ENCODE measurements at regions not wholly inside any gene's neighbourhood (a gene's known extent, or its start where the extent isn't known, plus 50 kb on each side); places are given as distances from the start of the nearest gene placed in this dataset.
"Not testable (repeated sequence)": the region's sequence is repeated elsewhere in the genome, so short reads cannot be mapped to it uniquely, and the experiment has no call there.

DNA sequence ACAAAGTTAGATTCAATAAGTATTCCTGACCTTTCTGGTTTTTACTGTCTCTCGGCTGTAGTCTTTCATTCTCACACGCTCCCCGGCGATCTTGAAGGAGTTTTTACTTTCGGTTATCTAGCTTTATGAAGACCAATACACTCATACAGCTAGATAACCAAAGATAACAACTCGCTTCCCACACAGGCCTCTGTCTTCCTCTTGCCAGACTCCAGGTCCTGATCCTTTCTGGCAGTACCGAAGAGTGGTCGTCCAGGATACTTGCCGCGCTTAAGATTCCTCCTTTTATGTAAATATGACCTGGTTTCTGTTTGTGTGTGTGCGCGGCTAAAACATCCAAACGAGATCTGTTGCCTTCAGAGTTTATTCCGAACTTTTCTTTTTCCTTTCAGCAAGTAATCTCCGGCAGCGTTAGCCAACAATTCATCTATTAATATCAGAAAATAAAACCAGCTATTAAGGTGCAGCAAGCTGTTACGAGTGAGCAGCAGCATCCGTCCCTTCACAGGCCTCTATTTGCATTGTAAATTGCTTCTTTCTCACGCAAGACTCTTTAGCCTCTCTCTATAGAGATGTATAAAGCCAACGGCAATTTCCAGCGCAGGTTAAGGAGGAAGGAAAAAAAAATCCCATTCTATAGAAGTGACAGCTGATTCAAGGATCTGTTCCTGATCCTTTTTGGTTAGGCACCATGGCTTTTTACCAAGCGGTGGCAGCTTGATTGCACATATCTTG is 216.1 kb downstream of the MEF2C start:
- DNase-seq = no peak

DNA sequence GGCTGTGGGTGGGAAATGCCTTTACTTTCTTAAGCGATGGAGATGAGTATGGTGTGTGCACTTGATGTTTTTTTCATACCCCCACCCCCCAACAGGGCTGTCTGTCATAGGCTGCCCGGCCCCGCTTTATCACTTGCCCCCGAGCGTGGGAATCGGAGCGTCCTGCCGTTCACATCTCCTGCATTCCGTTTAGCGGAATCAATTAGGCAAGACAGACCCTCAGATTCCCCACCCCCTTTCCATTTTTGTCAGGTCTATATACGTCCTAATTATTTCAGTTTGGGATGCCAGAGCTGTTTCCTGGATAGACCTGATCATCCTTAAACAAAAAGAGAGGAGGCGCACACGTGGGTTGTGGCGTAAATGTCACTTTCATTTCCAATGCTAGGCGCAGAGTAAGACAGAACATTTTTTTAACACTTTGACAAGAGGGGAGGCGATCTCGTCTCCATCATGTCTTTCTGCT is 217.2 kb downstream of the MEF2C start:
- no peak for DNase-seq

DNA sequence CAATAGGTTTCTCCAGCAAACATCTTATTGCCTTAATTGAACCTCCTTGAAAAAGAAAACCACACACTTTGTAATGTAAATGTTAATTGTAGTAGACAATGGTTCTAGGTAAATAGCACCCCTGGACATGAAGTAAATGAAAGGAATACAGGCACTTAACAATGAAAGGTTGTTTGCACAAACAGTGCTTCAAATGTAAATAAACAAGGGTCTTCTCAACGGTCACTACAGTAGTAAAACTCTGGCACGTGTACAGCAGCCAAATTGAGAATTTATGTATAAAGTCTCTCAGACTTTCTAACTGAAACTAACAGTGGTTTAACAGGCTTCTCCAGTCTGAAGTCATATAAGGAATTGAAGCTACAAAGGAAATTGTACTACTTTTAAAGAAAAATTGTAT is 218.3 kb downstream of the MEF2C start:
- no peak for DNase-seq

DNA sequence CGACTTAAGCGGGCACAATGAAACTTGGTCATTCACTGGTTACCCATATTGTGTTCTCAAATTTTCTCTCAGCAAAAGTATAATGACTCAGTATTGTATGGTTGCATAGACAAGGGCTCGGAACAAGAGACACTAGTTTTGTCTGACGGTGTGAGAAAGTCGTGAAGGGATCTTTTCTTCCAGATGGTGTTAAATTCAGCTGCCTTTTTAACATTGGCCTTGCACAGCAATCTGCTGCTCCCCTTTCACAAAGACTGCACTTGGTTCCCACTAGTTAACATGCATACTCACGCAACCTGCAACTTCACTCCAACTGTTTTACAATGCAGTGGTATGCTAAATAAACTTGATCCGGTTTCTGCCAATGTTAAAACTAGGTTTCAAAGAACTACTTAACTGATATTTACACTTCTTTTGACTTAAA is 219.2 kb downstream of the MEF2C start:
- no peak for DNase-seq

DNA sequence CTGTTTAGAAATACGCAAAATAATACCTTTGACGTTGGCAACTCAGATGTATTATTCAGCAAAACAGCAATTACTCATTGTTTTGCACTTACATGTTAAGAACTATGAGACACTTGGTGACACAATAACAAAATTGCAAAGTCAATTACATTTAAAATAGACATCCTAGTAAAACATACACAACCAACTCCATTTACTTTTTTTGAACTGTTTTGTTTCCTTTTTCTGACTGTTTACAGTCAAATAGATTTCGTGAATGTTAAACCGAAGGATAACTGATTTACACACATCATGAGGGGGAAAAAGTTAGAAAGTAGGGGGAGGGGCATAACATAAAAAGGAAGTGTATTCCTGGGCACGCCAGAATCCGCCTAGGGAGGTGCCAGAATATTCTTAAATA is 220.1 kb downstream of the MEF2C start:
- DNase-seq = no peak

DNA sequence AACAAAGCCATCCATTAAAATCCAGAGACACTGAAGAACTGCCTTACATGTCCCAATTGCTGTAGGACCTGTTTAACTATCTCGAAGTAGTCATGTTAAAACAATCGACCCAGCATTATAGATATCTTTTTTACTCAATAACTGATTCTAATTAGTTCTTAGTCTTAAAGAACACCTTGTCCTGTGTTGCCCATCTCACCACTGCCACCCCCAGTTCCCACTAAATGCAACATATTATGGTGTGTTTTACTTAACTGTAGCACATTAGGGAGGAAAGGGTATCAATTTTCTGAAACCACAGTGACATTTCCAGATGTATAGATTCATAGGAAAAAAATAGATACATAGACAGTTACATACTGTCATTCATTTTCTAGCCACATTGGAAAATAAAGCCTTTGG is 221.2 kb downstream of the MEF2C start:
- DNase-seq = no peak

DNA sequence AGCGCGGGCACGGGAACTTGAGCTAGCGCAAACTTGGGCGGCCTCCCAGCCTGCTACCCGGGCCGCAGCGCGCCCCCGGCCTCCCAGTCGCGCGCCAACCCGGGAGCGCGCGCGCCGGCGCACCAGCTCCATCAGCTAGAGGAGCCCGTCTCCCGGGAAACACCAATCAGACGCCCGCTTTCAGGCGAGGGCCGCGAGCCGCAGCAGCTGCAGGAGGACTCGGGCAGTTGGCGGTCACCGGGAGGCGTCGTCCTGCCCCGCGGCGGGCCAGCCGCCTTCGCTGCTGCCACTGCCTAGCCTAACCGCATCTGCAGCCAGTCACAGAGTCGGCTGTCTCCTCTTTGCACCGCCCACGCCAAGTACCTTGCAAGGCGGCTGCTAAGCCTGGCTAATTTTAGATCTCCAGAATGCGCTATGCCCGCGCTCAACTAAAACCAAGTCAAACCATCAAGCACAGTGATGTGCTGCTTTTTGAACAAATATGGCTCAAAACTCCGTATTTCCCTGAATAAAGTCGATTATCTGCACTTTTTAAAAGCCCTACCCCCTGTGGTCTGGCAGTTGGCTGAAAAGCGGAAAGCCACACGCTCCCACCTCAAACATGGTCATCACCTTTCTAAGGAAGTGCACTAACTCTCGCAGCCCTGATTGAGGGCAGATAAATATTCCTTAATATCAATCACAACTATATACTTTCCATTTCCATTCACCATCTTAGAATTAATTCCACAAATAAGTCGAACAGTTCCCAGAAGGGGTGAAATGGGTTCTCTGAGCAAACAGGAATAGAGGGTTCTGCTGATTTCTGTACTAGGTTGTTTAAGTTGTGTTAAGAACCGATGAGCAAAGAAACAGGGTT is 221.8 kb downstream of the MEF2C start:
- DNase-seq = peak; percentile 93

DNA sequence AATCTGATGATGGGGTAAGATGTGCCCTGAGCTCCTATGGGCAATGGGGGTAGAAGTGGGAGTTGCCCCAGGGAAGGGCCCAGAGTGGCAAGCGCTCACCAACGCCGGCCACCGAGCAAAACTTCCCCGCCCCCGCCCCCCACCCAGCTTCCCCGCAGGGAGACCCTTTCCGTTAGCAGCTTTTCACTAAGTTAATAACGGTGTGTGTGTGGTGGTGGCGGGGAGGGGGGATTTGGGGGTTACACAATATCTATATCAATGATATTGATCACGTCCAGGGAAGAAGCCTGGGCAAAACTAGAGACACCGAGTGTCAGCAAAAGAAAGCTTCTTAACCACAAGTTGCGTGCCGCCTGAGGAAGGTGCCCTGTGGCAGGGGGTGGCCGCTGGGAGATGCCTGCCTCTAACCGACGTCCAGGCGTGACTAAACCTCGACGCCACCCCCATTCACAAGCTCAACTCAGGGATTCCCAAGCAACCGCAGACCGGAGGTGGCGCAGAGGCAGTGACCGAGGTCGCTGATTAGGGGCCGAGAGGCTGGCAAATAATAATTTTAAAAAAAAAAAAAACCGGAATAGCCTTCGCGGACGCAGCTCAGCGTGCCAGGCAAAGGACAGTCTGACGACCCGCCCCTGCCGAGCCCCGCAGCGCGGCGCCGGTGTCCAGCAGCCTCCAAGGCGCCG is 222.6 kb downstream of the MEF2C start:
- DNase-seq = peak; percentile 67

DNA sequence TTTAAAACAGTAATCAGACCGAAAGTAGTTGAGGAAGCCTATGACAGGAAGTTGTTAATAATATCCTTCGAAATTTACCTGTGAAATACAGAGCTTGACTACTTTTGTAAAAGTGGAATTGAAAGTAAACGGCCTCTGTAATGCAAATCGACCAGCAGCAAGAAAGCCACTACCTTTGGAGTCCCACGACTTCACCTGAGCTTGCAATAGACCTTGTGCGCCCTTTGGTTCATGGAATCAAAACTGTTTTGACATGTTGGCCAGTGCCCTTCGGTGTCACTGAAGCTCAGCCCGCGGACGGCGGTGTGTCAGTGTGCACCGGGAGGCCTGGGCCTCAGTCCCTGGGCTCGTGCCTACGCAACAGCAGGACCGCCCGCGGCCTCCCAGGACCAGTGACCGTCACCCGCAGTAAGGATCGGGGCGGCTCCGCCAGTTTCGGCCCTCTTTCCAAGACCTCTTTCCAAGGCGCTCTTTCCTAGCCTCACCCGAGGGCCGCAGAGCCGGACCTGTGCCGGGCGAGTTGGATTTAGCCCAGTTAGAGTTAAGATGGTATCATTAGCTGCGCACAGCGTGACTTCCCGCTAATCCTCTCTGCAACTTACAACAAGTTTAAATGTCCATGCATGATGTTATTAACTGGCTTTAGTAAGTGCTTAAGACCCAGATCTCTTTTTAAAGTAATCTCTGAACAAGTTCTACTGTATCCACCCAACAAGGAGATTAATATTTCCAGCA is 223.3 kb downstream of the MEF2C start:
- peak; percentile 66 for DNase-seq

DNA sequence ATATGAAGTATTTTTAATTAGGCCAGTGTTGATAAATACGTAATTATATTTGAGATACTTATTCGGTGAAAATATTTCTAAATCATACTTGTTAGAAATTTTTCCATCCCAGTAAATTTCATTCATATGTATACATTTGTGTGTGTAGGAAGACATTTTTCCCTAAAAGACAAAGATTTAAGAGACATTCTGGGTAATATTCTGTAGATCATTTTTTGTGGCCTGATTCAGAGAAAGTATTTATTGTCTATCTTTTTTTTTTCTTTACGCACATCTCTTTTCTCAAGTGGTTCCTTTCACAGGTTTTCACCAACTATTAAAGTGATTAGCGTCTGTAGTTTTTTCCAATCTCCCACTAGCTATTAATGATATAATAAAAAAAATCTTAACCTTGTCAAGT is 224.1 kb downstream of the MEF2C start:
- no peak for DNase-seq

DNA sequence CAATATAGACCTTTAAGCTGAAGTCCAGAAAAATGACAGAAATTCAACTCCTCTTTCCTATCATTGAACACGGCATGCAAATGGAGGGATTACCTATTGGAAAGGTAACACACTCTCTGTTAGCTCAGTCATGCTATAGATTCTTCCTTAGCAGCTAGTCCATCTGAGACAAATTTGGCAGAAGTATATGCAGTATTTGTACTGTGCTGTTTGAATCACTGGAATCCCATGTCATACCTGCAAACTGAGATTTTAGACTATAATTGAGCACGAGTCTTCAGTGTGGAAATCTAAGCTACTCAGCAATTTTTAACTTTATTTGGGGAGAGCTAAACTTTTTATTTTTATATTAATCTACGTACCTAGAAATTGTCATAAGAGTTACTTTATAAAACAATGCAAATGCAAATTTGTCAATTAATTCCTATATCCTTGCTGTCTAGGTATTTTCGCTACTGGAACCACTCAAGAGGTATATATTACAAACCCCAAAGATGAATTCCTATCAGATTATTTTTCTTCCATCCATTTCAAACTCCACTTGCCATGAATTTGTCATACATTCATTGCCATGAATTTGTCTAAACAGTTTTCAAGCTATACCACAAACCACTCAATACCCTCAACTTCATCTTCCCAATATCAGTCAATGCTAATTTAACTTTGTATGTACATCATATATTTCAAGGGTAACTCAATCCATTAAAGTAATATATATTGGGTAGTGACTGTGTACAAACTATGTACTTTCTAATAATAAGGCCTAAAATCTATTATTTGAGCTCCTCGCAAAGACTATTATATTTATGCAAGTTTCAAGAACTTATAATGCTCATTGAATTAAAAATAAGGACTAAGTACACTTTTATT is 224.8 kb downstream of the MEF2C start:
- DNase-seq = no peak

DNA sequence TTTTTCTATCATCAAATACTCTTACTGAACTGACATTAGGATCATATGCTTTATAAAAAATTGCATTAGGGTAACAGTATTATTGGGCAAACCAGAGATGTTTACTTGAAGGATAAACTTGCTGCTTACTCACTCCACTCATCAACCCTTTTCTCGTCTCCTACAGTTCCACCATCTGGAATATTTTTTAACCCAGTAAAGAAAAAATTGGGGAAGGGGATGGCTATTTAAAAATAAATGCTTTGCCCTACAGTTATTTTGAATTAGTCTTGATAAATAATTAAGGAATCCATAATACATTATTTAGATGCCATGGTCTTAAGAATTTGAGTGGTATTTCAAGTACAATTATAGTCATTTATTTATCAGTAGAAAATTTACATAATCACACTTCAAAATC is 225.8 kb downstream of the MEF2C start:
- no peak for DNase-seq

DNA sequence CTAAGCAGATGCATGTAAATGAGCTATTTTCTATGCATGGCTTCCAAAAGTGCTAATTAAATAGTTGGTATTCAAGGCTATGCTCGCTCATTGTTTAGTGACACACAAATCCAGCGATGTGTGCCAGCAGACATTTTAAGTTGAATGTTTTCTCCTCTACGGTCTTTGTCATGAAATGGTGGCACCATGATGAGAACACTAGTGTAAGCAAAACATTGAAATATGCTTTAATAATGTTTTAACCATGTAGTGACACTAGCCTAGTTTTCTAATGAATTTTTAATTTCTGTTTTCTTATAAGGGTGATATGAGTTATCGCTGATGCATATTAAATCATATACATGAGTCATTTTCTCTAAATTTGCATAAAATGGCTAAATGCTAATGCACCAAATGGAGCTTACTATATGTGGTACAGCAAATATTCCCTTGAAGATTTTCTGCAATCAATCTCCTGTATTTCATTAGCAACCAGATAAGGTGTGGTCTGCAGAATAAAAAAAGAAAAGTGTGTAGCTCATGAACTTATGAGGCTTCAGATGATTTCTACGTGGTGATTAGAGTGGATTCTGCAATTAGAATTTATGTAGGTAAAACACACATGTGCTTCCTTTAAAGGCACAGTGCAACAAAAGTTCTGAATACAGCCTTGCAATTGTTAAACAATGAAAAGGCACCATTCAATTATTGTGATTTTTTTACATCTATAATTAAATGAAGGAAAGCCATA is 226.6 kb downstream of the MEF2C start:
- DNase-seq = no peak

DNA sequence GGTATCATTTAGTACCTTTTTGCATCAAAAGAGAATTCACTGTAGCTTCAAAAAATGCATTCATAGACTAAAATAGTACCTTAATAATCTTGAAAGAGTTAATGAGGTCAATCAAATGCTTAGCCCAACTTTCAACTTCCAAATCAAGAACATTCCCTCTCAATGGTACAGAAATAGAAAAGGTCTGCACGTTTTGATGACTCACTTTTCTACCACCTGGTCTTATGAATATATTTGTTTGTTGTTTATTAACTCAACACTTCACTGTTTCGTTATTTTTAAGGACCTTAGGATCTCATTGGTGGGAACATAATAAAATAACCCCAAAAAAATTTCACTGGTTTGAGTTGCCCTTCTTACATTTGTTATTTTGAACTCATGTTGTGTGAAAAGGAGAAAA is 229.5 kb downstream of the MEF2C start:
- no peak for DNase-seq

DNA sequence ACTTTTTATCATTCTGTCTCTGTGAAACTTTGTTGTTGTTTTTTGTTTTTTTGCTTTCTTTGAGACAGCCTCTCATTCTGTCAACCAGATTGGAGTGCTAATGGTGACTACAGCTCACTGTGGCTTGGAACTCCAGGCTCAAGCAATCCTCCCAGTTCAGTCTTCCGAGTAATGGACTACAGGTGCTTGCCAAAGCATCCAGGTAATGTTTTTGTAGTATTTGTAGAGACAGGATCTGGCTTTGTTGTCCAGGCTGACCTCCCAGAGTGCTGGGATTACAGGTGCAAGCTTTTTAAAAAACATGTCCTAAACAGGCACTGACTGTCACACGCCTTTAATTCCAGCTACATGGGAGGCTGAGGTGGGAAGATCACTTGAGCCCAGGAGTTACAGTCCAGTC is 235.1 kb downstream of the MEF2C start:
- no peak for DNase-seq

DNA sequence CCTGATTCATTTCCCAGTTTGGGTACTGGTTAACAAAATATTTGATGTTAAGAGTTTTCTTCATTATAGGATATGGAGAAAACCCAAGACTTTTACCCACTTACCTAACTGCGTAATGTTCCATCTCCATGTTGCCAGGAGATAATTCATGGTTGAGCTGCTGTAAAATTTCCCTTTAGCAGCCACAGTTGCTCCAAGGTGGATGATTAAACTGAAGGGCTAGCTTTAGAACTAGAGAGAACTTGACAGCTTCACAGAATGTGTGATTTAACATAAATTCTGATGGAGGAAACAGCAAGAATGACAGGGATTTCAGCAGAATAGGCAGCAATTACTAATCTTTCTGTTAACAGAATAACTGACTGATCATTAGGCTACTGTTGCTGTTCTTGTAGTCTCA is 236.1 kb downstream of the MEF2C start:
- no peak for DNase-seq

DNA sequence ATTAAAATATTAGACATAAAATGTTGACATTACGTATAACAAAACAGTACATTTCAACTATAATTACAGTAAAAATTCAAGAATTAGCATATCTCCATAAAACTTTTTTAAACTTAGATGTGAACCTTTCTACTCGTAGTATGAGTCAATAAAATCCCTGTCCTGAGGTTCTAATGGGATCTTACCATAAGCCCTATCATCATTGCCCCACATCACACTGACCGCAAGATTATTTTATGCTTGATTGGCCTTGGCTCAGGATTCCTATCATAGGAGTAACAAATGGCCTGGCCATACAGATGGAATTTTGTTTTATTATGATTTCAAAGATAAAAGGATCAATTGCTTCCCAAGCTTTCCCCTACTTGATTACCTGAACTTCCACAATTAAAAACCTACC is 238.3 kb downstream of the MEF2C start:
- DNase-seq = peak; percentile 6

DNA sequence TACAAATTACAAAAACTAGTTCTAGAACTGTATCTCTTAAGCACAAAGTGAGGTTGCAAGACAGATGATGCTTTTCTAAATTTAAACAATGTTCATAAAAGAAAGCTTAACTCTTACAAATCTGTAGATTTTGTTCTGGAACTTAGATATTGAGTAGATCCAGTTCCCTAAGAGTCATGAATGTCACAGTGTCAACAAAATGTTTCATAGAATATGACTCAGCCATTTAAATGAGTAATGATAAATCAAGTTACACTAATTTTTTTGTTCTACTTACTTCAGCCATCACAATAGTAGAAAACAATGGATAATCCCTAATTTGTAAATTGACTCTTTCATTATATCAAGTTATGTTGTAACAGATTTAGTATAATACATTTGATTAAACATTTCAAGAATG is 239.7 kb downstream of the MEF2C start:
- DNase-seq = no peak

DNA sequence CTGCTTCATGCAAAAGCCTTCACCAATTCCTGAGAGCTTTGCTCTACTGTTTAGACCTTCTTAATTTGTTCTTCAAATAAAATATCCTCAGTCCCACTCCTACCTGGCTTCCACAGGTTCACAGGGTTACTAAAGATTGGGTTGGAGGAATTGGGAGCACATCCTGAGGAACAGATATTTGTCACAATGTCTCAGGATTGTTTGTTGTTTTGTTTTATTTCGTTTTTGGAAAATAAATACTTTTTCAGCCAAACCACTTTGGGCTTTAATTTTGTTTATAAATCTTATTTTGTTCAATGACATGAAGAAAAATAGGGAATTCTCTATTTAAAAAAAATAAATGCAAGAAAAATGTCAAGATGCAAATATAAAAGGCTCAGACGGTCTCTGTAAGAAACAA is 249.0 kb downstream of the MEF2C start:
- DNase-seq = no peak

DNA sequence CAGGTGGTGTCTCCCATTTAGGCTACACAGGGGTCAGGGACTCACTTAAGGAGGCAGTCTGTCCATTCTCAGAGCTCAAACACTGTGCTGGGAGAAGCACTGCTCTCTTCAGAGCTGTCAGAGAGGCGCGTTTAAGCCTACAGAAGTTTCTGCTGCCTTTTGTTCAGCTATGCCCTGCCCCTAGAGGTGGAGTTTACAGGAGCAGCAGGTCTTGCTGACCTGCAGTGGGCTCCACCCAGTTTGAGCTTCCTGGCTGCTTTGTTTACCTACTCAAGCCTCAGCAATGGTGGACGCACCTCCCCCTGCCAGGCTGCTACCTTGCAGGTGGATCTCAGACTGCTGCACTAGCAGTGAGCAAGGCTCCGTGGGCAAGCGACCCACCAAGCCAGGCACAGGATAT is 260.1 kb downstream of the MEF2C start:
- DNase-seq = not testable (repeated sequence)

DNA sequence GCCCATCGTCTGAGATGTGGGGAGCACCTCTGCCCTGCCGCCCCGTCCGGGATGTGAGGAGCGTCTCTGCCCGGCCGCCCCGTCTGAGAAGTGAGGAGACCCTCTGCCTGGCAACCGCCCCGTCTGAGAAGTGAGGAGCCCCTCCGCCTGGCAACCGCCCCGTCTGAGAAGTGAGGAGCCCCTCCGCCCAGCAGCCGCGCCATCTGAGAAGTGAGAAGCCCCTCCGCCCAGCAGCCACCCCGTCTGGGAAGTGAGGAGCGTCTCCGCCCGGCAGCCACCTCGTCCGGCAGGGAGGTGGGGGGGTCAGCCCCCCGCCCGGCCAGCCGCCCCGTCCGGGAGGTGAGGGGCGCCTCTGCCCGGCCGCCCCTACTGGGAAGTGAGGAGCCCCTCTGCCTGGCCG is 267.2 kb downstream of the MEF2C start:
- not testable (repeated sequence) for DNase-seq

All from NCI-H82 (cell line).